Thyroid gland (tissue), 4 donors: ENCODE measurements at regions not wholly inside any gene's neighbourhood (a gene's known extent, or its start where the extent isn't known, plus 50 kb on each side); places are given as distances from the start of the nearest gene placed in this dataset.

Experiments
- POLR2A ChIP-seq, 2 donors: fragments of 450-650 bp; IDR thresholded peaks; one replicate each; pipeline ENCODE4 v1.6.1; 2017; ENCODE audit warnings: antibody characterized with exemption in 2 of 2, mild to moderate bottlenecking in 2 of 2, moderate library complexity in 1 of 2
- TF ChIP-seq, protein P1 (sequence below), 6 experiments: fragments of 200-600 bp in 3 of 6; fragments of 450-650 bp in 3 of 6; sonication (generic) in 3 of 6; IDR thresholded peaks; one replicate each; pipeline ENCODE4 v1.5.1; 2016 to 2019; ENCODE audit warnings: antibody characterized with exemption in 6 of 6, mild to moderate bottlenecking in 2 of 6, inconsistent platforms in 1 of 6, moderate library complexity in 1 of 6

DNA sequence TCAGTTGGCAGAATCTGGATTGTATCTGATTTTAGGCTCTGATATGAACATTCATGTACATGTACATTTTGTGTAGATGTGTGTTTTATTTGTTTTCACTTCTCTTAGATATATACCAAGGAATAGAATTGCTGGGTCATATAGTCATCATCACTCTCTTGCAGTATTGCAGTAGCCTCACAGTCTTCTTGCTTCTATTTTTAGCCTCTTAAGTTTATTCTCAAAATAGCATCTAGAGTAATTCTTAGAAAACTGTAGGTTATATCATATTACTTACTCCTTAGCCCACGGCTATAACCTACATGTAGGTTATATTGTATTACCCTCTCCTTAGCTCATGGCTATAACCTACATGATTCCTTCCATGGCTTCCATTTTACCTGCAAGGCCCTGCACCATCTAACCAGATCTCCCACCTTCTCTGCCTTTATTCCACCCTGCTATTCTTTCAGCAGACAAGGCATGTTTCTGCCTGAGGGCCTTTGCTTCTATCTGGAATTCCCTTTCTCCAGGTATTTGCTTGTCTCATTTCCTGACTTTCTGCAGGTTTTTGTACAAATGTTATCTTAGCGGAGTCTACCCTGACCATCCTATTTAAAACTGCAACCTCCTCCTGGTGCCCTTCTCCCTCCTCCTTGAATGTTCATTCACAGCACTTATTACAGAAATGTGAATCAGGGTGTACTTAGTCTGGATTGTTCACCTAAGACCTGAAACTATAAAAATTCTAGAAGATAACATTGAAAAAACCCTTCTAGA, 109.0 kb upstream of the ETV3 start:
- TF ChIP-seq, protein P1, sequence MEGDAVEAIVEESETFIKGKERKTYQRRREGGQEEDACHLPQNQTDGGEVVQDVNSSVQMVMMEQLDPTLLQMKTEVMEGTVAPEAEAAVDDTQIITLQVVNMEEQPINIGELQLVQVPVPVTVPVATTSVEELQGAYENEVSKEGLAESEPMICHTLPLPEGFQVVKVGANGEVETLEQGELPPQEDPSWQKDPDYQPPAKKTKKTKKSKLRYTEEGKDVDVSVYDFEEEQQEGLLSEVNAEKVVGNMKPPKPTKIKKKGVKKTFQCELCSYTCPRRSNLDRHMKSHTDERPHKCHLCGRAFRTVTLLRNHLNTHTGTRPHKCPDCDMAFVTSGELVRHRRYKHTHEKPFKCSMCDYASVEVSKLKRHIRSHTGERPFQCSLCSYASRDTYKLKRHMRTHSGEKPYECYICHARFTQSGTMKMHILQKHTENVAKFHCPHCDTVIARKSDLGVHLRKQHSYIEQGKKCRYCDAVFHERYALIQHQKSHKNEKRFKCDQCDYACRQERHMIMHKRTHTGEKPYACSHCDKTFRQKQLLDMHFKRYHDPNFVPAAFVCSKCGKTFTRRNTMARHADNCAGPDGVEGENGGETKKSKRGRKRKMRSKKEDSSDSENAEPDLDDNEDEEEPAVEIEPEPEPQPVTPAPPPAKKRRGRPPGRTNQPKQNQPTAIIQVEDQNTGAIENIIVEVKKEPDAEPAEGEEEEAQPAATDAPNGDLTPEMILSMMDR (IDR thresholded peaks at IDR 0.05): no peak
- TF ChIP-seq POLR2A (IDR thresholded peaks at IDR 0.05): no peak
